CD4-positive, alpha-beta T cell treated with Interleukin-12 subunit alpha and Interleukin-12 subunit beta, for 1 hour (primary cell): ENCODE measurements at regions not wholly inside any gene's neighbourhood (a gene's known extent, or its start where the extent isn't known, plus 50 kb on each side); places are given as distances from the start of the nearest gene placed in this dataset.
"Not testable (repeated sequence)": the region's sequence is repeated elsewhere in the genome, so short reads cannot be mapped to it uniquely, and the experiment has no call there.

Experiments used
- DNase-seq: peaks from one replicate; pipeline ENCODE4 v3.0.0-alpha.2; 2020

- no peak for DNase-seq
Measured at GRCh38 chr4:181766061-181766548, 477.1 kb upstream of the TENM3 start.

DNA sequence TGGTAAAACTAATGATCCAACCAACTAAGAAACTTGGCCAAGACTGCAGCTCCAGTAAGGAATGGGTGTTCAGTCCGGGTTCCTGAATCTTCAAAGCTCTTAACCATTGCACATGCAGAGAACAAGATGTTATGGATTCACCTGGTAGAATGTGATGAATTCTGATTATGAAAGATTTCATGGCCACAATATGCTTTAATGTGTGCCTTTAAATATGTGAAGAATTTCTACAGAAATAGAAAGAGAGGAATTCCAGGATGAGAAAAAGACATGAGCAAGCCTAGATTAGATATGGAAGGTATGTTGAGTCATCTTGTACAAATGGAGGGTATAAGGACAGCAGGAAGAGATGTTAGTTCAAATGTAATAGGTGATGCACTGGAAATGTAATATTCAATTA is 472.2 kb upstream of the TENM3 start:
- DNase-seq: no peak

DNA sequence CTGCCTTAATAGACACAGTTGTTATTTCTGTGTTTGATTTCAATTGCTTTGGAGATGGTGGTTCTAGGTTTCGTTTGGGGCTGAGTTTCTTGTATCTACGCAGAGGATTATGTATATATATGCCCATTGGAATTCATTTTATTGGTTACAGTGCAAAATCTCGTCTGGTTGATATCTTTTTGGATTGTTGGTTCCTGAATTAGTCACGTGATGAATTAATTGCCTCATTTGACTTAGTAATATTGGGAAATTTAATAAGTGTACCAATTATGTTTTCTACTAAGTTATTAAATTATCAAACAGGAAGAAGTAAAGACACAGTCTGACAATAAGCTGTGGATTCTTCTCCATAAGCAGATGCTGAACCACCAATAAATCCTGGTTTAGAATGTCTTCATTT is 467.9 kb upstream of the TENM3 start:
- no peak for DNase-seq

DNA sequence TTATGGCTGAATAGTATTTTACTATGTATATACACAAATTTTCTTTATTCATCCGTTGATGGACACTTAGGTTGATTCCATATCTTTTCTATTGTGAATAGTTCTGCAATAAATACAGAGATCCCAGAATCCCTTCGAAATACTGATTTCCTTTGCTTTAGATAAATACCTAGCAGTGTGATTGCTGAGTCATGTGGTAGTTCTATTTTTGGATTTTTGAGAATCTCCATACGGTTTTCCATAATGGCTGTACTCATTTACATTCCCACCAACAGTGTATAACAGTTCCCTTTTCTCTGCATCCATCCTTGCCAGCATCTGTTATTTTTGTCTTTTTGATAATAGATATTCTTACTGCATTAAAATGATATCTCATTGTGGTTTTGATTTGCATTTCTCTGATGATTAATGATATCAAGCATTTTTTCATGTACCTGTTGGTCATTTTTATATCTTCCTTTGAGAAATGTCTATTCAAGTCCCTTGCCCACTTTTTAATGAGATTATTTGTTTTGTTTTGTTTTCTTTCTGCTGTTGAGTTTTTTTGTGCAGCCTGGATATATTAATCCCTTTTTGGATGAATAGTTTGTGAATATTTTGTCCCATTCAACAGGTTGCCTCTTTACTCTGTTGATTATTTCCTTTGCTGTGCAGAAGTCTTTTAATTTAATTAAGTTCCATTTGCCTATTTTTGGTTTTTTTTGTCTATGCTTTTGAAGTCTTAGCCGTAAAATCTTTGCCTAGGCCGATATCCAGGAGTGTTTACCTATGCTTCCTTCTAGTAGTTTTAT is 466.7 kb upstream of the TENM3 start:
- DNase-seq: no peak

- no peak for DNase-seq
Measured at GRCh38 chr4:181777518-181777917, 465.7 kb upstream of the TENM3 start.

GRCh38 chr4:181784881-181785280 is 458.3 kb upstream of the TENM3 start:
- DNase-seq: no peak

- no peak for DNase-seq
Measured at GRCh38 chr4:181792641-181793040, 450.6 kb upstream of the TENM3 start.

GRCh38 chr4:181793096-181793495 is 450.1 kb upstream of the TENM3 start:
- no peak for DNase-seq

DNA sequence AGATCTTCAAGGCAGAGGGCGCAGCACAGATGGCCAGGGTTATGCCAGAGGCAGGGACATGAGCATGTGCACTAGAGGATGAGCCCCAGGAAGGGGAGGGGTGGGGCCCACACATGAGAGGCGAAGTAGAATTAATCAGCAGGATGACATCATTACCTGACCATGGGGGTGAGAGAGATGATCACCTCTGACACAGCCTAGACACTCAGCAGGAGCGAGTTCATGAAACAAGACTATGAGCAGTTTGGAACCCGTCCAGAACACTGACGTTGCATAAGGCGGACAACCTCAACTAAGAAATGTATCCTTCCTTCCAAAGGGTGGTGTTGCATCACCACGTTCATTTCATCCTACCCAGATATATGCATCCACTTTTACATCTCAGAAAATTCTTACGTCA is 446.7 kb upstream of the TENM3 start:
- DNase-seq: no peak

GRCh38 chr4:181798536-181798935 is 444.7 kb upstream of the TENM3 start:
- DNase-seq: no peak

DNA sequence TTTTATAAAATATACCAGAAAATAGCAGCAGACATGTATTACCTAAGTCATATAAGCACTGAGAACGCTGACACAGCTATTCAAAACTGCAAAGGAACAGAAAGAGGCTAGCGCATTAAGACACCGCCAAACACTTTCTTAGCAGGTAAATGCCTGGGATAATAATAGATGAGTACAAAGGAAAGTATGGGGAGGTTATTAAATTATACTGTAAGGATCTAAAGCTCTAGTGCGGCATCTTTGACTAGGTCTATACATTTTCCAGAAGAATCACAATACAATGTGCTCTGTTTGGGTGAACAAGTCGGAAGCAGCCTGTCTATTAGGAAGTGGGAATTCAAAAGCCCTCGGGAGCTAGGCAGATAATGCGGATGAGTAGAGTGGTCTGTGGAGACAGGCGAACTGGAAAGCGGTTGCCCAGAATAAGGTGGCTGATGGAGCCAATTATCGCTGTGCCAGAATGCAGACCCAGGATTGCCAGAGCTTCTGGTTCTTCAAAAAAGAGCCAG is 443.6 kb upstream of the TENM3 start:
- DNase-seq: no peak

GRCh38 chr4:181802207-181802606 is 441.0 kb upstream of the TENM3 start:
- no peak for DNase-seq

DNA sequence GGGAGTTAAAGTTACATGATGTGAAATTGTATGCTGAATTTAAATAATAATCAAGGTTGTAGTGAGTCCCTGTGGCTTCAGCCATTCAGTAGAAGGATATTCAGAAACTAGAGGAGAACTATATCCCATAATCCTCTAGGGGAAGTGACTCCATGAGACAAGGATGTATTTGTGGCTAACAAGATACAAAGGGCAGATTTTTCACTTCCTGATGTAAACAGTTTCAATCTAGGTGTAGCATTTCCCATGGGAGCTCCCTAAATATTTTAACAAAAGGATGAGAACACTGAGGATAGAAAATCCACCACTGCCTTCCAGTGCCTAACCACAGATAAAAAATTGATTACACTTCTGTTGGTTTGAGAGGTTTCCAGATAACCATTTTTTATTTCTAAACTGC is 435.4 kb upstream of the TENM3 start:
- no peak for DNase-seq

GRCh38 chr4:181810711-181811110 is 432.5 kb upstream of the TENM3 start:
- DNase-seq: no peak

GRCh38 chr4:181811550-181811949 is 431.7 kb upstream of the TENM3 start:
- not testable (repeated sequence) for DNase-seq

DNA sequence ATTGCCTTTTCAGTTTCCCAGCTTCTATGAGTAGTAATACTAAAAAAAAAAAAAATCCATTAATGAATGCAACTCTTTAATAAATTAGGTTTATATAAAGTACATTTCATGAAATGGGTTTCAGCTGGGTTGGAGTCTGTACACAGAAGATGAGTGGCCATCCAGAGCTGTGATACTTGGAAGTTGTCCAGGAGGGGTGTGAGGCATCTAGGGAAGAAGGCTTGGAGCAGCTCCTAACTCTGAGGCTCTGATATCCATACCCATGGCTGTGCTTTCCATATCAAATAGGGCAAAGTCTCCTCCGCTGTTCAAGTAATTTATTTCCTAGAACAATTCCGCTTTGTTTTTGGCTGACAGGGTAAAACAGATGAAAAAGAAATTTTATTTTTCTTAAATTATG is 423.3 kb upstream of the TENM3 start:
- no peak for DNase-seq

DNA sequence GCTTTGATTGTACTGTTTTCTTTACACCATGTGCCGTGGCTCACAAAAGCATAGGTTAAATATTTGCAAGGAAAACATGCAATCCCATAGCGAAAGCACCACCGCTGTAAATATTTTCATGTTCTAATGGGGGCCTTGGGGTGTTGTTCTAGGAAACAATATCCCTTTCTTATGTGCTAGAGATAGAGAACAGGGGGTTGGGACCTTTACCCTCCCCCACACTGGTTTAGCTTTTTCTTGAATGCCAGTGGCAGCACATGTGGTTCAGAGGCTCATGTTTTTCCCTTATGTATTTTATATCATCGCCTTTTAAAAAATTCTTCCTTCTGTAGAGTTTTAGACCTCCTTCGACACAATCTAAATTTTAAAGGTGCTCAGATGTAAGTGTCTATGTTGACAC is 422.6 kb upstream of the TENM3 start:
- DNase-seq: no peak

DNA sequence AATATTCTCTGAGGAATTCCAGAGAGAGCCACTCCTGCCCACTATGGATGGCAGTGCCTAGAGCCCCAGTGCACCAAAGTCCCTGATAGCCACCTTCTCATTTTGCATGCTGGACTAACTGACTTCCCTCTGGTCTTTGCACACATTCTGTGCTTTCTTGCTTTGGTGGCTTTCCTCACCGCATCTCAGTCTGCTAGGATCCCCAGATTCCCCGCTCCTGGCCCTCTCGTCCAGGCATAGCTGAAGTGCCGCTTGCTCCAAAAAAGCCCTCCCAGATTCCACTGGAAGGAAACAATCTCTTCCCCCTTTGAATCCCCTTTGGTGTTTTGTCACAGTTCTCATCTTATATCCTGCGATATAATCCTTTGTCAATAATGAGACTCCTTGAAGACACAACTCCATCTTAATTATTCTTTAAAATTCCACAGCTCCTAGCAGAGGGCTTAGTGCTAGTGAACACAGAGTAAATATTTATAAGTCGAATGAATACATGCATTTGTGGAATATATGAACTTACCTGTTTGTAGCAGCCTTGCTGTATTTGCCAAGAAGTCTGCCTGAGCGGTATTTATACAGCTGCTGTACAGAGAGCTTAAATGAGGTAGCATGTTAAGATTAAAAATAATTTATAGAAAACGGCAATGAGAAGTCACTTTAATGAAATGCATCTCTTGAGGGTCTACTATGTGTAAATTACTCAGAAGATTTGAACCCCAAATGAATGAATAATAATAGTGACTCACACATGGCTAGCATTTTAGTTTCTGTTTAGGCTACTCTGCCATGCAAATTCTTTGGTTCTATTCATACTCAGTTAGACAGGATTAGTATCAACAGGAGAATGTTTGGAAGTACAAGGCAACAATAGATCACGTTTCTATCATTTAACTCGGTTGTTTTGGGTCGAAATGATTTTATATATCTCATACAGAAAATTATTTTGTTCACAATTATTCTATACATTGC is 421.9 kb upstream of the TENM3 start:
- no peak for DNase-seq

DNA sequence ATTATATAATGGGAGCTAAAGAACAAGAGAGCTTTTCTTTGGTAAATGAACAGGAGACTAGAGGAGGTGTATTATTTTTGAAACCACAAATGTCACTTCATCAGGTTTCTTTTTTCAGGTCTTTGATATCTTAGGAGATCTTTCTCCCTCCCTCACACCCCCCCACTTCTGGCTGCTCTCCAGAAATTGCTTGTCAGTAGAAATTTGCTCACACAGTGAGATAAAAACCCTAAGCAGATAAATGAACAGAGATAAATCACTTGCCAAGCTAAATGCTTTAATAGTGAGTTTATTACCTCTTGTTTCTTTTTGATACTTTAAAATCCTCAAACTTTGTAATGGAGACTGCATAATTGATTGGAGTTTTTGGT is 421.2 kb upstream of the TENM3 start:
- no peak for DNase-seq

GRCh38 chr4:181823183-181823582 is 420.0 kb upstream of the TENM3 start:
- DNase-seq: no peak

DNA sequence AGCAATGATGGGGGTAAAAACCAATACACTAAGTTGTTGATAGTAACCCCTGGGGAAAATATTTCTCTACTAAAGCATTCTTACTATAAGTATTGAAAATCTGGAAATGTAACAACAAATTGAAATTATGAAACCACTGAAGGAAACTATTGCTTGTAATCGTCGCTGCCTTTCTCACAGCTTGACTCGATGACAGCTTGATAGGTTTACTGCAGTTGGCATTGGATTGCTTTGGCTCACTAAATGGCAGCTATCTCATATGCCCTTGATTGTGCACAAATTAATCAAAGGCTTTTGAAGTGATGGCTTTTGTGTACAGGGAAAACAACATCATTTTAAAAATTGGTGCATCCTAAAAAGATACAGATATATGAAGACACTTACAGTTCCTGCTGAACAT is 419.6 kb upstream of the TENM3 start:
- no peak for DNase-seq

DNA sequence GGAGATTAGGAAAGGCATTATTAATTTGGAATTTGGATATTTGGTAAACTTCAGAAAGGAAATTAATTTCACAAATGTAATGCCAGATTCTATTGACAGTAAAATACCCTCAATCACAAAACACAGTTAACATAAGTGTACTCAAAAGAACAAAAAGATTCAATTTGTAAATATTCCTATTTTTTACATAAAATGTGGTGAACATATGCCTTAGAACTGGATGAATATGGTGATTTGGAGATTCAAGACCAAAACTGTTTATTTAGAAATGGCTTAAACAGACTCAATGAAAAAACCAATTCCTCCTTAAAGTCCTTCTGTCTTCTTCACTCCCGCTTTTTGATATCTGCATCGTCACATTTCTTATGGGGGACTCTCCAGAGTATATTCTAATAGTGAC is 417.6 kb upstream of the TENM3 start:
- no peak for DNase-seq

- no peak for DNase-seq
Measured at GRCh38 chr4:181827246-181827645, 416.0 kb upstream of the TENM3 start.
